Suppressor macrophage treated with lipopolysaccharide for 4 hours (primary cell): ENCODE measurements at regions not wholly inside any gene's neighbourhood (a gene's known extent, or its start where the extent isn't known, plus 50 kb on each side); places are given as distances from the start of the nearest gene placed in this dataset.

ENCODE experiments used
- DNase-seq: peaks from one replicate; pipeline ENCODE4 v3.0.0-alpha.2; 2020

GRCh38 chr10:21078410-21079329 is 181.6 kb upstream of the NEBL start:
- peak; percentile 40 for DNase-seq

DNA sequence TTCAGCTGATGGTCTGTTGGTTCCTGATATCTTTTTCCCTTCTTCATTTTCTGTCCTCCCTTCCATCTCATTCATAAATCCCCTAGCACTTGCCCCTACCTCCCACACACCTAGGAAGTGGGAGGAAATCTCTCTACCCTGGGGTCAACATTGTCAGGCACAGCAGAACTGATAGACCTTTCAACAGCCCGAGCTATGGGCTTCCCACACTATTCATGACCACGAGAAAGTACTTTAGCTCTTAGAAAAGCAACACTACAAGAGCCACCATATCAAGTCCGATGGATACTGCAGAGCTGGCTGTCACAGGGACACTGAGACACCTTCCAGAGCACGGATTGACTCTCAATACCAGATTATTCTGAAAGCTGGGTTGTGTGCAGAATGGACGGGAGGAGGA is 180.6 kb upstream of the NEBL start:
- no peak for DNase-seq

- no peak for DNase-seq
These were observed 179.3 kb upstream of the NEBL start for GRCh38 chr10:21076381-21076780.

DNA sequence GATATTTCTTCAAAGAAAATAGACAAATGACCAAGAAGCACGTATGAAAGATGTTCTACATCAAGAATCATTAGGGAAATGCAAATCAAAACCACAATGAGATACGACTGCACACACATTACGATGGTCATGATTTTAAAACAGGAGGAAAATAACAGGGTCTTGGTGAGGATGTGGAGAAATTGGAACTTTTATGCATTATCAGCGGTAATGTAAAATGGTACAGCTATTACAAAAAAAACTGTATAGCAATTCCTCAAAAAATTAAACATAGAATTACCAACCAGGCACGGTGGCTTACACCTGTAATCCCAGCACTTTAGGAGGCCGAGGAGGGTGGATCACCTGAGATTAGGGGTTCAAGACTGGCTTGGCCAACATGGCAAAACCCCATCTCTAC is 178.8 kb upstream of the NEBL start:
- no peak for DNase-seq

DNA sequence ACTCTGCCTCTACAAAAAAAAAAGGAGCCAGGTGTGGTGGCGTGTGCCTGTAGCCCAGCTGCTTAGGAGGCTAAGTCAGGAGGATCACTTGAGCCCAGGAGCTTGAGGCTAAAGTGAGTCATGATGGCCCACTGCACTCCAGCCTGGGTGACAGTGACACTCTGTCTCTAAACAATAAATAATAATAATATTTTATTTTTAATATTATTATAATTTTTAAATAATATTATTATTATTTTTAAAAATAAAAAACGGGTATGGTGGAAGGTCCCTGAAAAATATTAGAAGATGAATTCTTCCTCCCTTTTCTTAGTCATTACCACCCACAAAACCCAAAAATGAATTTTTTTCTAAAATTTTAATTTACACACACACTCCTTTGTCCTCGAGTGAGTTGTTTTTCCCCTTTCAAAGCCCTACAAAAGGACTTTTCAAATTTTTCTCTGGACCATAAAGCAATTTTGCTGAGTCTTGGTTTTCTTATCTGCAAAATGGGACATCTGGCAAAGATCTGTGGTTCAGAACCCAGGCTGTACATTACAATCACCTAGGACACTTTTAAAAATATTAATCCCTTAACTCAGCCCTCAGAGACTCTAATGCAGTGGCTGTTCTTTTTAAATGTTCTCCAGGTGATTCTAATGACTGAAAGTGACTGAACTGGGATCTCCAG is 174.0 kb upstream of the NEBL start:
- DNase-seq: no peak

GRCh38 chr10:21069929-21070700 is 173.0 kb upstream of the NEBL start:
- no peak for DNase-seq

DNA sequence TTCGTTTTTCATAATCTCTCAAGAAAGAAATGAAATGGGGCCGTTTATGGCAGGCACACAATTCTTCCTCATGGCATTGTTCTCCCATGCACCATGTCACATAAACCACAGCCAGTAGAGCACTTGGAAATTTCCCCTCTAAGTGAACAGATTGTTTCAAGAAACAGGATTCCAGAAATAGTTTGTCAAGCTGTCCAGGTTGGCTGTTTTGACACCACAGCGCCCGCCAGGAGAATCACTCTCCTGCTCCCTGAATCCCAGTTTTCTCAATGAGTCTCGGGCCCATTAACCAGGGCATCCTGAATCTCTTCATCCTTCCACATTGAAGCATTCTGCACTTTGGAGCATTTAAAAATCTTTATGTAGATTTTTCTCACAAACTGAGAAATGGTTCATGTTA is 172.2 kb upstream of the NEBL start:
- DNase-seq: no peak

- DNase-seq: no peak
These were observed 171.0 kb upstream of the NEBL start for GRCh38 chr10:21068026-21068656.

- no peak for DNase-seq
These were observed 168.6 kb upstream of the NEBL start for GRCh38 chr10:21065621-21066248.

DNA sequence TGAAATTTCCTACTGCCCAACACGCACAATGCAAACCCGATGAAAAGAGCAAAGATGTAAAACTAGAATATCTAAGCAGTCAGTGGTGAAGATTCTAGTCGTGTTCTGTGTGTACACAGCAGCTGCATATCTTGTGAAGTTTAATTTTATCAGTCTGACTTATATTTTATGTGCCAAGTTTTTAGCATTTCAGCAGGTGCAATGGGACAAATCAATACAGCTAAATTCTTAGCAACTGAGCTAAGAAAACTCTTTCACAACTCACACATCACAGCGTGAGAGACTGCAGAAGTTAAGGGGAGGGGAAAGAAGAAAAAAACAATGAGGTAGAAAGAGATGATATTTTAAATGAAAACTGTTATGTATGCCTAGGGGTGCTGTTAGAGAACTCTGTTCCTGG is 164.9 kb upstream of the NEBL start:
- no peak for DNase-seq

- DNase-seq: no peak
These were observed 164.1 kb upstream of the NEBL start for GRCh38 chr10:21061184-21061583.

DNA sequence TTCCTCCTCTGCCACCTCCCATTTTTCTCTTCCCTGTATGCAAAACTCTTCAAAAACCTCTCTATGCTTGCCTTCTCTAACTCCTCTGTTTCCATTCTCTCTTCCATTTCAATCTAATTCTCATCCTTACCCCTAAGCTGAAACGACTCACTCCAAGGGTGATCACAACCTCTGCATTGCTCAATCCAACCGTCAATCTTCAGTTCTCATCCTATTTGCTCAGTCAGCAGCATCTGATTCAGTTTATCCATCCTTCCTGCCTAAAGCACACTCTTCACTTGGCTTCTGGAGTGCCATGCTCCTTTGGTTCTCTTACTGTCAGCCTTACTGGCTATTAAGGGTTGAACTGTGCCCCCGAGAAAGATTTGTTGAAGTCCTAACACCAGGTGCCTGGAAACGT is 163.5 kb upstream of the NEBL start:
- no peak for DNase-seq

GRCh38 chr10:21057989-21058388 is 160.9 kb upstream of the NEBL start:
- no peak for DNase-seq

- no peak for DNase-seq
These were observed 160.3 kb upstream of the NEBL start for GRCh38 chr10:21057436-21057835.

- DNase-seq: no peak
These were observed 159.3 kb upstream of the NEBL start for GRCh38 chr10:21056461-21056860.

GRCh38 chr10:21055339-21056135 is 158.4 kb upstream of the NEBL start:
- DNase-seq: no peak

DNA sequence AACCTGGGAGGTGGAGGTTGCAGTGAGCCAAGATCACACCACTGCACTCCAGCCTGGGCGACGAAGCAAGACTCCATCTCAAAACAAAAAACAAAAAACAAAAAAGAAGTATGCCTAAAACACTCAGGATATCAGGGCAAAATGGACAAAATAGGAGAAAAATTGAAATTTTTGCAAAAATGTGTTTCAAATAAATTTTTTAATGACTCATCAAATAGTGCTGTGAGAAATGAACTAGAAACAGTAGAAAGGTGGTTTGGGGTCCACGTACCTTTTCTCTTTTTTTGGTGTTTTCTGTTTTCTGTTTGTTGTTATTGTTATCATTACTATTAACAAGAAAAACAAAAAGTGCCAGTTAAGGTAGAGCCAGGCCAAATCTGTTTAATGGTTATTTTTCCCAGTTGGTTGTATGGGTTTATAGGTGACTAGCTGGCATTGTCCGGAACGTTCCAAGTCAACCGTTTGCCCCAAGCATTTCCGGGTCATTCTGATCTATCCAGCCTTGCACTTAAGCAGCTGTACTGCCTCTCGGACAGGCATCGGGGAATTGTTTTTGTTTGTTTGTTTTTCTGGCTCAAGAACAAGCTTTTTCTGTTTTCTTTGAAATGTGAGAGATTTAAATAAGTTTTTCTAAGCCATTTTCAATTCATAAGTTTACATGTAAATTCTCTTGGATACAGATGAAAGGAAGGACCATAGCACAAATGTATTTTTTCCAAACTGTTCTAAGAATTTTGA is 157.0 kb upstream of the NEBL start:
- no peak for DNase-seq

DNA sequence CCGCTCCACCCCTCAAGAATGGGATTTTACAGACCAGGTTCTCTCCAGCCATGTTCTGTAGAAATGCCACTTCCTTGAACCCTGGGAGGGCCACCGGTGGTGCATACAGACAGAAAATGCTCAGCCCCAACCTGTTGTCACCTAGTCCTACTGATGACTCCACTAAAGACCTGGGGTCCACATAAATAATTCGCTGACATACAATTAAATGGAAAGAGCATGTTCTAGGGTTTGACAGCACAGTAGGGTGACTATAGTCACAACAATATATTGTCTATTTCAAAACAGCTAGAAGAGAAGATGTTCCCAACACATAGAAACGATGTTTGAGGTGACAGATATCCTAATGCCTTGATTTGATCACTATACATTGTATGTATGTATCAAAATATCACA is 155.6 kb upstream of the NEBL start:
- DNase-seq: no peak

DNA sequence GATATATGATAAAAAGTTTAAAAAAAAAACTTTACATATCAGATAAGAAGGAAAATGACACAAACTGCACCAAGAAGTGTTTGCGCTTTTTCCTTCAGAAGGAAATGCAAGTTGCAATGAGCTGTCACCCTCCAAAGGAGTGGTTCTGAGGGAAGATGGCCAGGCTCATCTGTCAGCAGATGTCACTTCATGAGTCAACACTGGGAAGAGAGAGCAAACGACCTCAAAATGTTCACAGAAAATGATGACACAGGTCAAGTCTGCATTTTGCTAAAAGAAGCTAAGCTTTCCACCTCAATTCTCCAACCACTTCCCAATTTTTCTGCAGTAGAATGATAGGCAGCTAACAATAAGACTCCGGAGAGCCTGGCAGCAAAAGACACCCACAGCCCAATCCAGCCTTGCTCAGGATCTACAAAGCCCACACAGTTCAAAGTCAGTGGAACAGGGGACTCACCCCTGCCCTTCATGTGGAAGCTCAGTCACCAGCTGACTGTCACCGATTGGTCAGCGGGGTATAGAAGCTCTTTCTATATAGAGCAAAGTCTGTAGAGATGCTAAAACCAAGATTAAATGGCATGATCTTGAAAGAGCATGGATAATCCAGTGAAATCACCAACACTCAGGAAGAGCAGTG is 155.1 kb upstream of the NEBL start:
- peak; percentile 3 for DNase-seq

DNA sequence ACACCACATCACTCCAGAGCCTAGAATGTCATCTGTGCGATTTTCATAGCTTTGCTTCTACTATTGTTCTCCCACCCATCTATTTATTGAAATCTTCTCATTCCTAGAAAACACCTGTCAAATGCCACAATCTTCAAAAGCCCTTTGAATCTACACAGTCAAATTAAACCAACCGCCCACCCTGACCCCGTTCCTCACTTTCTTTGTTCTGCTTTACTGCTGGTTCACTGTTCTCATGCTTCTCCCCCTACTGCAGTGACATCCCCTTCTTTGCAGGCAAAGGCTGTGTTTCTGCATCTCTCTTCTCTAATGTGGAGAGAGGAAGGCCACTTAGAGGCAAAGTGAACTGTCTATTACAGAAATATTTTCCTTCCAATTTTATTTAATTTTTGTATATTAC is 152.4 kb upstream of the NEBL start:
- DNase-seq: no peak

GRCh38 chr10:21048068-21048467 is 151.0 kb upstream of the NEBL start:
- DNase-seq: no peak
